ENCODE measurements at regions not wholly inside any gene's neighbourhood (a gene's known extent, or its start where the extent isn't known, plus 50 kb on each side); places are given as distances from the start of the nearest gene placed in this dataset.

GRCh38 chr2:48906633-48907032 is 151.1 kb upstream of the LHCGR start:
- intact Hi-C loops (cut with micrococcal nuclease): no loop called here
- Histone ChIP-seq H3K27ac (ENCODE audit: low read depth in 1 of 2, low read length in 2 of 2) (no peak overlapping the region), H3K9ac (ENCODE audit: insufficient read depth, low read length, poor library complexity, severe bottlenecking) (no peak overlapping the region), H3K4me2 (replicated peaks; ENCODE audit: extremely low read depth, low read length, poor library complexity, severe bottlenecking) (no peak overlapping the region), H4K20me1 (ENCODE audit: insufficient read depth, low read length) (no peaks in the 10 kb centered on the region), H3K4me1 (ENCODE audit: control insufficient read depth in 1 of 2, insufficient read depth in 2 of 2, low read length in 2 of 2) (no peaks in the 10 kb centered on the region), H3K79me2 (ENCODE audit: insufficient read depth, low read length) (no peaks in the 10 kb centered on the region), H3K27me3 (ENCODE audit: control insufficient read depth in 2 of 2, insufficient read depth in 2 of 2, low read length in 2 of 2) (no peaks in the 10 kb centered on the region), H2AFZ (ENCODE audit: insufficient read depth, low read depth, low read length, poor library complexity, severe bottlenecking) (no peak overlapping the region), H3K36me3 (replicated peaks in 1 of 2; ENCODE audit: control insufficient read depth in 1 of 2, insufficient read depth in 2 of 2, low read length in 2 of 2) (no peaks in the 10 kb centered on the region), H3K9me3 (replicated peaks in 1 of 2; ENCODE audit: control insufficient read depth in 1 of 2, insufficient read depth in 1 of 2, low read length in 2 of 2) (no peaks in the 10 kb centered on the region), H3K4me3 (replicated peaks in 1 of 3; ENCODE audit: low read depth in 2 of 3, low read length in 3 of 3) (no peak overlapping the region)
- TF ChIP-seq CTCF (IDR thresholded peaks at IDR 0.05): no peak
- H3K9me3 Mint-ChIP-seq: peaks cover 0 to 10% (median 3%) of the 10 kb centered on the region in 7 donors
- no peak overlapping the region for H3K27ac Mint-ChIP-seq
- peaks cover 2 to 6% (median 2%) of the 10 kb centered on the region in 3 donors for H3K27me3 Mint-ChIP-seq (ENCODE audit: low read depth in 3 of 3)
- H3K4me1 Mint-ChIP-seq: no peaks in the 10 kb centered on the region
- H3K4me3 Mint-ChIP-seq: no peak overlapping the region
- no peaks in the 10 kb centered on the region for H3K36me3 Mint-ChIP-seq
- WGBS (ENCODE audit: insufficient coverage): 68% methylated on average over 3 of the region's 3 CpGs
- DNase-seq: no peak

- no peaks in the 10 kb centered on the region for H3K27me3 ChIP-seq (ENCODE audit: control insufficient read depth in 2 of 2, insufficient read depth in 2 of 2, low read length in 2 of 2)
- no peaks in the 10 kb centered on the region for H3K9me3 ChIP-seq (replicated peaks in 1 of 2; ENCODE audit: control insufficient read depth in 1 of 2, insufficient read depth in 1 of 2, low read length in 2 of 2)
- no peak overlapping the region for H2AFZ ChIP-seq (ENCODE audit: insufficient read depth, low read depth, low read length, poor library complexity, severe bottlenecking)
- no peaks in the 10 kb centered on the region for H3K36me3 ChIP-seq (replicated peaks in 1 of 2; ENCODE audit: control insufficient read depth in 1 of 2, insufficient read depth in 2 of 2, low read length in 2 of 2)
- Mint-ChIP-seq H3K4me1 (no peaks in the 10 kb centered on the region), H3K27me3 (ENCODE audit: low read depth in 3 of 3) (peaks cover 1 to 6% (median 2%) of the 10 kb centered on the region in 3 donors), H3K27ac (no peak overlapping the region), H3K9me3 (peaks cover 0 to 13% (median 4%) of the 10 kb centered on the region in 7 donors), H3K36me3 (no peaks in the 10 kb centered on the region), H3K4me3 (no peak overlapping the region)
- intact Hi-C loops (cut with micrococcal nuclease): no loop called here
- WGBS (ENCODE audit: insufficient coverage): 40% methylated on average over 2 of the region's 10 CpGs
- H3K4me2 ChIP-seq (replicated peaks; ENCODE audit: extremely low read depth, low read length, poor library complexity, severe bottlenecking): no peak overlapping the region
- no peaks in the 10 kb centered on the region for H3K79me2 ChIP-seq (ENCODE audit: insufficient read depth, low read length)
- H3K9ac ChIP-seq (ENCODE audit: insufficient read depth, low read length, poor library complexity, severe bottlenecking): no peak overlapping the region
- TF ChIP-seq CTCF (IDR thresholded peaks at IDR 0.05): no peak
- H3K4me3 ChIP-seq (replicated peaks in 1 of 3; ENCODE audit: low read depth in 2 of 3, low read length in 3 of 3): no peak overlapping the region
- no peaks in the 10 kb centered on the region for H3K4me1 ChIP-seq (ENCODE audit: control insufficient read depth in 1 of 2, insufficient read depth in 2 of 2, low read length in 2 of 2)
- no peaks in the 10 kb centered on the region for H4K20me1 ChIP-seq (ENCODE audit: insufficient read depth, low read length)
- no peak for DNase-seq
- no peak overlapping the region for H3K27ac ChIP-seq (ENCODE audit: low read depth in 1 of 2, low read length in 2 of 2)
Measured at GRCh38 chr2:48905696-48906095, 150.2 kb upstream of the LHCGR start.

Data from CD14-positive monocyte (primary cell).